ENCODE measurements at regions not wholly inside any gene's neighbourhood (a gene's known extent, or its start where the extent isn't known, plus 50 kb on each side); places are given as distances from the start of the nearest gene placed in this dataset.
A peak's percentile ranks its signal among the peaks of the same experiment; 100 is the strongest.

DNA sequence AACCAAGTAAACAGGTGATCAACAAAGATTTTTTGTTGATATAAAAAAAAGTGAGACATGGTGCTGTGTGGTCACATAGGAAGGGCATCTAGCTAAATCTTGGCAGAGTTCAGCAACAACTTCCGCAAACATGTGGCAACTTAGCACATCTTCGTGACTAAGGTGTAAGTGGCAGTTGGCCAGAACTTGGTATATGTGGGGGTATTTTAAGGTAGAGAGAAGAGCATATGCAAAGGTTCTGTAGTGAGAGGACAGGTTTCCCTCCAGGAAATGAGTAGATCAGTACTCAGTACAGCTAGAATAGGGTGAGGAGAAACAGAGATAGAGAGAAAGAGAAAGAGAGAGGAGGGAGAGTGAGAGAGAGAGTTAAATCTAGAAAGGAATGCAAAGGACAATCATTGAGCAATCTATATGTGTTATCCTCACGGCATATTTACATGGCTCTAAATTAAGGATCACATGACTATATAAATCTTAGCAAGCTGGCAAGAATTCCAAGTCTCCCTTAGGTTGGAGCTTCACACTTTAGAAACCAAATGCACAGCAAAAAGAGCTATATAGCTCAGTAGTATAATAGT is 227.7 kb upstream of the HMGA2 start (continued):
- TF ChIP-seq, protein P1, sequence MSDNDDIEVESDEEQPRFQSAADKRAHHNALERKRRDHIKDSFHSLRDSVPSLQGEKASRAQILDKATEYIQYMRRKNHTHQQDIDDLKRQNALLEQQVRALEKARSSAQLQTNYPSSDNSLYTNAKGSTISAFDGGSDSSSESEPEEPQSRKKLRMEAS (IDR thresholded peaks at IDR 0.05) = no peak
- TF ChIP-seq NR3C1 (IDR thresholded peaks at IDR 0.05) (no peak), ZNF302 (CRISPR knock-in tag; IDR thresholded peaks at IDR 0.05) (no peak)
- TF ChIP-seq, protein P2, sequence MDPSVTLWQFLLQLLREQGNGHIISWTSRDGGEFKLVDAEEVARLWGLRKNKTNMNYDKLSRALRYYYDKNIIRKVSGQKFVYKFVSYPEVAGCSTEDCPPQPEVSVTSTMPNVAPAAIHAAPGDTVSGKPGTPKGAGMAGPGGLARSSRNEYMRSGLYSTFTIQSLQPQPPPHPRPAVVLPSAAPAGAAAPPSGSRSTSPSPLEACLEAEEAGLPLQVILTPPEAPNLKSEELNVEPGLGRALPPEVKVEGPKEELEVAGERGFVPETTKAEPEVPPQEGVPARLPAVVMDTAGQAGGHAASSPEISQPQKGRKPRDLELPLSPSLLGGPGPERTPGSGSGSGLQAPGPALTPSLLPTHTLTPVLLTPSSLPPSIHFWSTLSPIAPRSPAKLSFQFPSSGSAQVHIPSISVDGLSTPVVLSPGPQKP (IDR thresholded peaks at IDR 0.05; ENCODE audit: low read depth, low read length) = no peak

DNA sequence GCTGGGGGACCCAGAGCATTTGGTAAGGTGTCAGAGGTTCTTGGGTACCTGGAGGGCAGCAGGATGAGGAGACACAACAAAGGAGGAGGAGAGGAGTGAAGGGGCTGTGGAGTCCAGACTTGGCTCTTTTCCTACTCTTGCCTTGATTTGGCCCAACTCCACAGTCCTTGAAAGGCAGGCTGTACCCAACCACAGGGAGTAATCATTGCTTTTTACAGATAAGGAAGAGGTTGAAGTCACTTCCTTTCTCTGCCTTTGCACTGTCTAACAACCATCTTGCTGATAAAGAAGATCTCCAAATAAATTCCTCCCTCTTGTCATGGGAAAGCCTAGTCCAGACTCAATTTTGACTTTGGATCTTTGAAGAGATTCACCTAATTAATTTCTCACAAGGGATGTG is 226.8 kb upstream of the HMGA2 start:
- H3K27ac ChIP-seq = no peak overlapping the region
- CTCF ChIA-PET = no interaction called here
- no peak for ATAC-seq
- FAIRE-seq = no peak
- no peak overlapping the region for H3K4me3 ChIP-seq
- no peaks in the 10 kb centered on the region for H3K9me3 ChIP-seq
- TF ChIP-seq CBX8 (IDR thresholded peaks at IDR 0.05) (no peak), HOXB13 (CRISPR knock-in tag; IDR thresholded peaks at IDR 0.05; ENCODE audit: low read depth) (no peak), SMC3 (IDR thresholded peaks at IDR 0.05) (no peak)
- POLR2A ChIA-PET = no interaction called here
- peaks cover 5% of the 10 kb centered on the region; the same call in 2 of the 3 replicates for H3K4me1 ChIP-seq
- H3K4me2 ChIP-seq = no peak overlapping the region
- no peak for DNase-seq (ENCODE audit: low read depth in 1 of 2, low spot score in 1 of 2)

DNA sequence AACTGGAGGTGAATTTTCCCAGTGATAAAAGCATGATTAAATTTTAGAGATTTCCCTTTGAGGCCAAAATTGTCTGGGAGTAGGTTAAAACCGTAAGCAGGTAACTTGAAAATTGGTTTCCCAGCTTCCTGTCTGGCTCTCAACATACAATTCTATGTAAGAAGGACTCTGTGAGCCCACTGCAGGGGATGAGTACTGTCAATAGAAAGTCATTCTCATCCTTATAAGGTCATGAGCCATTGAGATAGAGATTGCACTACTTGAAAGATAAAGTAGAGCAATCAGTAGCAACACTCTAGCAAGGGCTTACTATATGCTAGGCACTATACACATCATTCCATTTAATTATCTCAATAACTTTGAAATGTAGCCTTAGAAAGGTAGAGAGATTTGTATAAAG is 225.6 kb upstream of the HMGA2 start:
- POLR2A ChIA-PET = no interaction called here
- Histone ChIP-seq H3K4me2 (no peak overlapping the region), H3K9me3 (no peaks in the 10 kb centered on the region), H3K4me3 (no peak overlapping the region), H3K27ac (no peak overlapping the region), H3K4me1 (peaks cover 11% of the 10 kb centered on the region)
- 71% methylated on average over 1 of the region's 1 CpG for WGBS (ENCODE audit: missing lambda C conversion rate)
- no peak for DNase-seq (ENCODE audit: low read depth in 1 of 2, low spot score in 1 of 2)
- FAIRE-seq = no peak
- TF ChIP-seq MYC (IDR thresholded peaks at IDR 0.05; ENCODE audit: borderline replicate concordance, low read length) (no peak), GATA3 (IDR thresholded peaks at IDR 0.05; ENCODE audit: borderline replicate concordance) (no peak), RFX5 (IDR thresholded peaks at IDR 0.05) (no peak), KDM5A (IDR thresholded peaks at IDR 0.05) (no peak)
- TF ChIP-seq, protein P3, sequence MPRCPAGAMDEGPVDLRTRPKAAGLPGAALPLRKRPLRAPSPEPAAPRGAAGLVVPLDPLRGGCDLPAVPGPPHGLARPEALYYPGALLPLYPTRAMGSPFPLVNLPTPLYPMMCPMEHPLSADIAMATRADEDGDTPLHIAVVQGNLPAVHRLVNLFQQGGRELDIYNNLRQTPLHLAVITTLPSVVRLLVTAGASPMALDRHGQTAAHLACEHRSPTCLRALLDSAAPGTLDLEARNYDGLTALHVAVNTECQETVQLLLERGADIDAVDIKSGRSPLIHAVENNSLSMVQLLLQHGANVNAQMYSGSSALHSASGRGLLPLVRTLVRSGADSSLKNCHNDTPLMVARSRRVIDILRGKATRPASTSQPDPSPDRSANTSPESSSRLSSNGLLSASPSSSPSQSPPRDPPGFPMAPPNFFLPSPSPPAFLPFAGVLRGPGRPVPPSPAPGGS (IDR thresholded peaks at IDR 0.05) = no peak
- TF ChIP-seq, protein P4, sequence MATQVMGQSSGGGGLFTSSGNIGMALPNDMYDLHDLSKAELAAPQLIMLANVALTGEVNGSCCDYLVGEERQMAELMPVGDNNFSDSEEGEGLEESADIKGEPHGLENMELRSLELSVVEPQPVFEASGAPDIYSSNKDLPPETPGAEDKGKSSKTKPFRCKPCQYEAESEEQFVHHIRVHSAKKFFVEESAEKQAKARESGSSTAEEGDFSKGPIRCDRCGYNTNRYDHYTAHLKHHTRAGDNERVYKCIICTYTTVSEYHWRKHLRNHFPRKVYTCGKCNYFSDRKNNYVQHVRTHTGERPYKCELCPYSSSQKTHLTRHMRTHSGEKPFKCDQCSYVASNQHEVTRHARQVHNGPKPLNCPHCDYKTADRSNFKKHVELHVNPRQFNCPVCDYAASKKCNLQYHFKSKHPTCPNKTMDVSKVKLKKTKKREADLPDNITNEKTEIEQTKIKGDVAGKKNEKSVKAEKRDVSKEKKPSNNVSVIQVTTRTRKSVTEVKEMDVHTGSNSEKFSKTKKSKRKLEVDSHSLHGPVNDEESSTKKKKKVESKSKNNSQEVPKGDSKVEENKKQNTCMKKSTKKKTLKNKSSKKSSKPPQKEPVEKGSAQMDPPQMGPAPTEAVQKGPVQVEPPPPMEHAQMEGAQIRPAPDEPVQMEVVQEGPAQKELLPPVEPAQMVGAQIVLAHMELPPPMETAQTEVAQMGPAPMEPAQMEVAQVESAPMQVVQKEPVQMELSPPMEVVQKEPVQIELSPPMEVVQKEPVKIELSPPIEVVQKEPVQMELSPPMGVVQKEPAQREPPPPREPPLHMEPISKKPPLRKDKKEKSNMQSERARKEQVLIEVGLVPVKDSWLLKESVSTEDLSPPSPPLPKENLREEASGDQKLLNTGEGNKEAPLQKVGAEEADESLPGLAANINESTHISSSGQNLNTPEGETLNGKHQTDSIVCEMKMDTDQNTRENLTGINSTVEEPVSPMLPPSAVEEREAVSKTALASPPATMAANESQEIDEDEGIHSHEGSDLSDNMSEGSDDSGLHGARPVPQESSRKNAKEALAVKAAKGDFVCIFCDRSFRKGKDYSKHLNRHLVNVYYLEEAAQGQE (IDR thresholded peaks at IDR 0.05) = no peak
- TF ChIP-seq, protein P1 (IDR thresholded peaks at IDR 0.05) = no peak
- CTCF ChIA-PET = interaction anchor here (0.9 to 1.9 kb wide), 6 partner anchors 10 to 230 kb away, joined by 3 to 6 read pairs (median 3); no protein-coding TSS in a partner anchor
- ATAC-seq = no peak

DNA sequence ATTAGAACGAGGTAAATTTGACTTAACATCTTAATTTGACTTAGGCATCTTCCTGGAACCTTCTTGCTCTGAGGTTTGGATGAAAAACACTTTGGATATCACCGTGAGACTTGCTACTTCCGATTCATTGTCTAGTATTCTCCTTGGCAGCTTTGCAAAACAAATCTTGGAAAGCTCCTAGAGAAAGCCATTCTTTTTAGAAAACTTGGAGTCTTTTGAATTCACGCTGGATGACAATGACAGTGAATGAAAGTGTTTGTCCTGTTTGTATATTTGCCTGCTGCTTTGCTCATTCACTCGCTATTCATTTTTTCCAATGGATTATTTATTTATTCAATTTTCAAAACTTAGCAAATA is 222.1 kb upstream of the HMGA2 start:
- DNase-seq (ENCODE audit: low read depth in 1 of 2, low spot score in 1 of 2) = no peak
- Histone ChIP-seq H3K27ac (peak overlapping the region; percentile 42 to 66; a peak in 2 of 6 replicates), H3K4me2 (peak overlapping the region; percentile 83), H3K4me1 (peaks cover 20% of the 10 kb centered on the region), H3K9me3 (peaks cover 1% of the 10 kb centered on the region; the same call in 1 of the 3 replicates), H3K4me3 (peak overlapping the region; percentile 39)
- WGBS (ENCODE audit: missing lambda C conversion rate) = 20% methylated on average over 5 of the region's 5 CpGs
- CTCF ChIA-PET = interaction anchor here (0.5 to 3.5 kb wide), 83 partner anchors 8 to 486 kb away, joined by 3 to 48 read pairs (median 5); partner anchors contain the start of gene HMGA2
- POLR2A ChIA-PET = interaction anchor here (0.8 to 2.2 kb wide), 4 partner anchors 30 to 222 kb away, joined by 3 to 11 read pairs (median 3); partner anchors contain the start of gene HMGA2
- FAIRE-seq = no peak
- ATAC-seq = no peak
- TF ChIP-seq KDM5A (IDR thresholded peaks at IDR 0.05) (no peak), FOSL2 (IDR thresholded peaks at IDR 0.05) (no peak), FOSL2 (CRISPR knock-in tag; IDR thresholded peaks at IDR 0.05) (no peak), EHMT2 (IDR thresholded peaks at IDR 0.05; ENCODE audit: low read depth) (no peak), ZFP36 (IDR thresholded peaks at IDR 0.05; ENCODE audit: borderline replicate concordance, partially characterized antibody) (no peak), RNF2 (IDR thresholded peaks at IDR 0.05; ENCODE audit: borderline replicate concordance, low read depth) (no peak), CBX2 (IDR thresholded peaks at IDR 0.05; ENCODE audit: borderline replicate concordance, low read depth) (no peak), FOSB (CRISPR knock-in tag; IDR thresholded peaks at IDR 0.05) (no peak), RFX5 (IDR thresholded peaks at IDR 0.05) (no peak), KDM1A (IDR thresholded peaks at IDR 0.05; ENCODE audit: low read depth) (no peak)
- TF ChIP-seq, protein P4 (IDR thresholded peaks at IDR 0.05) = no peak

Data from A549 (cell line).